Right renal cortex interstitium (tissue), 3 donors: ENCODE measurements at regions not wholly inside any gene's neighbourhood (a gene's known extent, or its start where the extent isn't known, plus 50 kb on each side); places are given as distances from the start of the nearest gene placed in this dataset.
"Not testable (repeated sequence)": the region's sequence is repeated elsewhere in the genome, so short reads cannot be mapped to it uniquely, and the experiment has no call there.

ENCODE experiments used
- DNase-seq, 3 donors: peaks; one replicate each; pipeline ENCODE4 v3.0.0-alpha.2; 2013; ENCODE audit warnings: low read depth in 3 of 3, low spot score in 2 of 3

- DNase-seq: no peak
Measured at GRCh38 chr3:191518861-191519260, 57.9 kb downstream of the PYDC2 start.

GRCh38 chr3:191521055-191521454, 60.1 kb downstream of the PYDC2 start:
- DNase-seq: no peak

- peak in 1 of 3 donors; percentile 6 for DNase-seq
Measured at GRCh38 chr3:191523148-191523547, 62.2 kb downstream of the PYDC2 start.

GRCh38 chr3:191528589-191528988, 67.6 kb downstream of the PYDC2 start:
- DNase-seq: no peak

GRCh38 chr3:191529992-191530391, 69.0 kb downstream of the PYDC2 start:
- no peak for DNase-seq

- no peak for DNase-seq
Measured at GRCh38 chr3:191531434-191531972, 70.5 kb downstream of the PYDC2 start.

GRCh38 chr3:191543018-191543417, 82.1 kb downstream of the PYDC2 start:
- DNase-seq: no peak

GRCh38 chr3:191543897-191544296, 82.9 kb downstream of the PYDC2 start:
- DNase-seq: no peak

GRCh38 chr3:191549357-191549756, 88.4 kb downstream of the PYDC2 start:
- no peak for DNase-seq

GRCh38 chr3:191555037-191555436, 94.1 kb downstream of the PYDC2 start:
- no peak for DNase-seq

- DNase-seq: no peak
Measured at GRCh38 chr3:191557322-191557721, 96.4 kb downstream of the PYDC2 start.

- DNase-seq: no peak
Measured at GRCh38 chr3:191563722-191564121, 102.8 kb downstream of the PYDC2 start.

GRCh38 chr3:191566469-191566868, 105.5 kb downstream of the PYDC2 start:
- DNase-seq: no peak

- DNase-seq: no peak
Measured at GRCh38 chr3:191568206-191568605, 107.2 kb downstream of the PYDC2 start.

GRCh38 chr3:191592105-191592504, 131.1 kb downstream of the PYDC2 start:
- no peak for DNase-seq

- no peak for DNase-seq
Measured at GRCh38 chr3:191593486-191593885, 132.5 kb downstream of the PYDC2 start.

GRCh38 chr3:191615511-191615910, 154.5 kb downstream of the PYDC2 start:
- not testable (repeated sequence) for DNase-seq

- DNase-seq: no peak
Measured at GRCh38 chr3:191624299-191624698, 163.3 kb downstream of the PYDC2 start.

- peak in 1 of 3 donors; percentile 4 for DNase-seq
Measured at GRCh38 chr3:191627064-191627463, 166.1 kb downstream of the PYDC2 start.

- no peak for DNase-seq
Measured at GRCh38 chr3:191628571-191628970, 167.6 kb downstream of the PYDC2 start.

- DNase-seq: no peak
Measured at GRCh38 chr3:191631496-191631895, 170.5 kb downstream of the PYDC2 start.

GRCh38 chr3:191634902-191635301, 173.9 kb downstream of the PYDC2 start:
- DNase-seq: no peak

- no peak for DNase-seq
Measured at GRCh38 chr3:191637611-191638010, 176.6 kb downstream of the PYDC2 start.
